SH-SY5Y (cell line): ENCODE measurements at regions not wholly inside any gene's neighbourhood (a gene's known extent, or its start where the extent isn't known, plus 50 kb on each side); places are given as distances from the start of the nearest gene placed in this dataset.

Experiments
- GATA2 ChIP-seq: IDR thresholded peaks from 2 replicates; pipeline ENCODE4 v1.6.1; 2011; ENCODE audit warnings: mild to moderate bottlenecking, low read depth, low read length
- GATA3 ChIP-seq: IDR thresholded peaks from 2 replicates; pipeline ENCODE4 v1.6.1; 2011; ENCODE audit warnings: low read depth, mild to moderate bottlenecking, low read length, moderate library complexity

- no peak for TF ChIP-seq GATA2
- TF ChIP-seq GATA3, result no peak
These were observed 534.3 kb upstream of the C16orf82 start for GRCh38 chr16:26532456-26532855.
